Lower leg skin (tissue), 4 donors: ENCODE measurements at regions not wholly inside any gene's neighbourhood (a gene's known extent, or its start where the extent isn't known, plus 50 kb on each side); places are given as distances from the start of the nearest gene placed in this dataset.

Experiments
- DNase-seq, 2 donors: peaks; one replicate each; pipeline ENCODE4 v3.0.0-alpha.2; 2019; ENCODE audit warnings: low spot score in 2 of 2
- H3K4me3 ChIP-seq: fragments of 200-600 bp; sonication (generic); 2 replicates; pipeline ENCODE4 v1.5.1; 2017; ENCODE audit warnings: mild to moderate bottlenecking, low read depth; ENCODE audit not compliant: poor library complexity, severe bottlenecking
- CTCF ChIP-seq, 3 donors: fragments of 450-650 bp; IDR thresholded peaks; one replicate each; pipeline ENCODE4 v1.5.1; 2016; ENCODE audit warnings: antibody characterized with exemption in 3 of 3, mild to moderate bottlenecking in 3 of 3, moderate library complexity in 2 of 3
- POLR2A ChIP-seq, 2 donors: fragments of 450-650 bp; IDR thresholded peaks; one replicate each; pipeline ENCODE4 v1.6.1; 2016 to 2017; ENCODE audit warnings: antibody characterized with exemption in 2 of 2, mild to moderate bottlenecking in 1 of 2, moderate library complexity in 1 of 2
- WGBS, 2 donors: methylation state at CpG; one replicate each; pipeline ENCODE4 v1.1.5; 2018; 5-methylcytosine and 5-hydroxymethylcytosine counted together
- intact Hi-C: fragments of 100-400 bp; cut with DNase I; formaldehyde crosslinking; loops from one replicate; pipeline ENCODE4 v1.15.0; 2023; ENCODE audit warnings: low total_unique reads

GRCh38 chr6:14537030-14537429, 419.5 kb downstream of the CD83 start:
- 67 to 74% methylated on average over 1 of the region's 1 CpG for WGBS, 2 donors
- TF ChIP-seq POLR2A (IDR thresholded peaks at IDR 0.05): no peak
- no peak overlapping the region for H3K4me3 ChIP-seq
- DNase-seq: no peak
- intact Hi-C loops: no loop called here

- TF ChIP-seq CTCF (IDR thresholded peaks at IDR 0.05) (no peak), POLR2A (IDR thresholded peaks at IDR 0.05) (no peak)
- no peak overlapping the region for H3K4me3 ChIP-seq
- 91 to 94% methylated on average over 5 of the region's 5 CpGs for WGBS, 2 donors
- intact Hi-C loops: no loop called here
- no peak for DNase-seq
These were observed 422.7 kb downstream of the CD83 start for GRCh38 chr6:14540276-14540675.

GRCh38 chr6:14540810-14541540, 423.4 kb downstream of the CD83 start:
- DNase-seq: no peak
- TF ChIP-seq POLR2A (IDR thresholded peaks at IDR 0.05) (no peak), CTCF (IDR thresholded peaks at IDR 0.05) (no peak)
- intact Hi-C loops: no loop called here
- H3K4me3 ChIP-seq: no peak overlapping the region
- 88 to 90% methylated on average over 11 of the region's 11 CpGs for WGBS, 2 donors

GRCh38 chr6:14542670-14543366, 425.2 kb downstream of the CD83 start:
- intact Hi-C loops: no loop called here
- no peak for DNase-seq
- 59% methylated on average over 10 of the region's 10 CpGs for WGBS, 2 donors
- TF ChIP-seq POLR2A (IDR thresholded peaks at IDR 0.05) (no peak), CTCF (IDR thresholded peaks at IDR 0.05) (no peak)
- H3K4me3 ChIP-seq: no peak overlapping the region

GRCh38 chr6:14543971-14544585, 426.5 kb downstream of the CD83 start:
- intact Hi-C loops: no loop called here
- no peak for DNase-seq
- 75 to 86% methylated on average over 6 of the region's 6 CpGs for WGBS, 2 donors
- TF ChIP-seq POLR2A (IDR thresholded peaks at IDR 0.05) (no peak), CTCF (IDR thresholded peaks at IDR 0.05) (no peak)
- H3K4me3 ChIP-seq: no peak overlapping the region

- TF ChIP-seq POLR2A (IDR thresholded peaks at IDR 0.05) (no peak), CTCF (IDR thresholded peaks at IDR 0.05) (no peak)
- 84 to 88% methylated on average over 3 of the region's 3 CpGs for WGBS, 2 donors
- intact Hi-C loops: no loop called here
- no peak for DNase-seq
- no peak overlapping the region for H3K4me3 ChIP-seq
These were observed 427.1 kb downstream of the CD83 start for GRCh38 chr6:14544666-14545065.
